Body of pancreas (tissue), 4 donors: ENCODE measurements at regions not wholly inside any gene's neighbourhood (a gene's known extent, or its start where the extent isn't known, plus 50 kb on each side); places are given as distances from the start of the nearest gene placed in this dataset.

Experiments used
- ATAC-seq: fragments of 150-250 bp; one replicate; pipeline ENCODE4 v1.9.1; 2016
- DNase-seq, 4 donors: peaks; one replicate each; pipeline ENCODE4 v3.0.0-alpha.2; 2019
- H3K27ac ChIP-seq, 4 donors: fragments of 200-600 bp; sonication (generic); 1 replicate in 3 of 4; 2 replicates in 1 of 4; pipeline versions ENCODE4 v1.5.1 to v1.6.1; 2016 to 2019; ENCODE audit warnings: mild to moderate bottlenecking in 1 of 4, mixed read lengths in 1 of 4, moderate library complexity in 1 of 4
- H3K27me3 ChIP-seq, 2 donors: fragments of 200-600 bp; sonication (generic); one replicate each; pipeline ENCODE4 v1.6.0; 2016; ENCODE audit warnings: mild to moderate bottlenecking in 1 of 2
- H3K36me3 ChIP-seq, 2 donors: fragments of 200-600 bp; sonication (generic); replicated peaks in 1 of 2; 2 replicates each; pipeline ENCODE4 v1.5.1; 2016; ENCODE audit warnings: low read depth in 2 of 2; ENCODE audit not compliant: insufficient read depth in 1 of 2
- H3K4me1 ChIP-seq: fragments of 200-600 bp; sonication (generic); one replicate; pipeline ENCODE4 v1.6.0; 2016
- H3K4me3 ChIP-seq, 2 donors: fragments of 200-600 bp; sonication (generic); 1 replicate in 1 of 2; 2 replicates in 1 of 2; pipeline ENCODE4 v1.5.1; 2016 to 2019
- H3K9me3 ChIP-seq, 3 donors: fragments of 200-600 bp; sonication (generic); 1 replicate in 2 of 3; 2 replicates in 1 of 3; pipeline ENCODE4 v1.5.1; 2016
- CTCF ChIP-seq, 7 experiments: fragments of 450-650 bp in 4 of 7; fragments of 200-600 bp in 3 of 7; sonication (generic) in 3 of 7; IDR thresholded peaks; one replicate each; pipeline ENCODE4 v1.5.1; 2016 to 2019; ENCODE audit warnings: antibody characterized with exemption in 7 of 7
- POLR2A ChIP-seq, 3 donors: fragments of 450-650 bp; IDR thresholded peaks; one replicate each; pipeline ENCODE4 v1.6.1; 2016; ENCODE audit warnings: antibody characterized with exemption in 3 of 3, mild to moderate bottlenecking in 2 of 3
- WGBS, 2 donors: methylation state at CpG; one replicate each; pipeline ENCODE4 v1.1.5; 2017; 5-methylcytosine and 5-hydroxymethylcytosine counted together
- intact Hi-C: fragments of 100-400 bp; cut with DNase I; formaldehyde crosslinking; loops from one replicate; pipeline ENCODE4 v1.15.1; 2023

GRCh38 chr1:238953448-238954010, 432.8 kb upstream of the CHRM3 start:
- no peaks in the 10 kb centered on the region for H3K27me3 ChIP-seq
- ATAC-seq, result no peak
- TF ChIP-seq POLR2A (IDR thresholded peaks at IDR 0.05), result no peak
- peak in 2 of 7 experiments; percentile 5 to 18 for TF ChIP-seq CTCF (IDR thresholded peaks at IDR 0.05)

GRCh38 chr1:238951809-238952208, 434.6 kb upstream of the CHRM3 start:
- no peaks in the 10 kb centered on the region for H3K27me3 ChIP-seq
- ATAC-seq (peak; percentile 47), DNase-seq (peak; percentile 13 to 57 (median 49))
- no peaks in the 10 kb centered on the region for H3K4me1 ChIP-seq
- no peak for TF ChIP-seq POLR2A (IDR thresholded peaks at IDR 0.05)
- peak in 6 of 7 experiments; percentile 35 to 61 (median 58) for TF ChIP-seq CTCF (IDR thresholded peaks at IDR 0.05)
- WGBS, 2 donors, result 8 to 9% methylated on average over 6 of the region's 6 CpGs
- H3K36me3 ChIP-seq, result no peaks in the 10 kb centered on the region
- no peaks in the 10 kb centered on the region for H3K9me3 ChIP-seq
- no peak overlapping the region for H3K27ac ChIP-seq
- H3K4me3 ChIP-seq, result no peak overlapping the region
- intact Hi-C loops, result no loop called here

More at GRCh38 chr1:238953448-238954010, 432.8 kb upstream of the CHRM3 start:
- Histone ChIP-seq H3K4me3 (no peak overlapping the region), H3K9me3 (no peaks in the 10 kb centered on the region), H3K27ac (no peak overlapping the region), H3K36me3 (no peaks in the 10 kb centered on the region), H3K4me1 (no peaks in the 10 kb centered on the region)
- no peak for DNase-seq
- intact Hi-C loops, result no loop called here
- WGBS, 2 donors, result 51 to 65% methylated on average over 5 of the region's 5 CpGs

- no peaks in the 10 kb centered on the region for H3K9me3 ChIP-seq
- DNase-seq, result no peak
- no peak for ATAC-seq
Observed at GRCh38 chr1:238950784-238951183, 435.6 kb upstream of the CHRM3 start.

GRCh38 chr1:238950017-238950416, 436.4 kb upstream of the CHRM3 start:
- Histone ChIP-seq H3K4me3 (no peak overlapping the region), H3K9me3 (no peaks in the 10 kb centered on the region), H3K27ac (no peak overlapping the region), H3K36me3 (no peaks in the 10 kb centered on the region), H3K27me3 (no peaks in the 10 kb centered on the region), H3K4me1 (no peaks in the 10 kb centered on the region)
- ATAC-seq (no peak), DNase-seq (no peak)
- intact Hi-C loops, result no loop called here
- TF ChIP-seq POLR2A (IDR thresholded peaks at IDR 0.05), result no peak
- no peak for TF ChIP-seq CTCF (IDR thresholded peaks at IDR 0.05)
- 97 to 100% methylated on average over 3 of the region's 3 CpGs for WGBS, 2 donors

More at GRCh38 chr1:238950784-238951183, 435.6 kb upstream of the CHRM3 start:
- intact Hi-C loops, result no loop called here
- Histone ChIP-seq H3K36me3 (no peaks in the 10 kb centered on the region), H3K4me3 (no peak overlapping the region), H3K27me3 (no peaks in the 10 kb centered on the region), H3K4me1 (no peaks in the 10 kb centered on the region), H3K27ac (no peak overlapping the region)
- TF ChIP-seq POLR2A (IDR thresholded peaks at IDR 0.05) (no peak), CTCF (IDR thresholded peaks at IDR 0.05) (no peak)
- 35 to 62% methylated on average over 4 of the region's 4 CpGs for WGBS, 2 donors

- WGBS, 2 donors, result 71 to 74% methylated on average over 1 of the region's 1 CpG
- intact Hi-C loops, result no loop called here
- Histone ChIP-seq H3K4me1 (no peaks in the 10 kb centered on the region), H3K36me3 (no peaks in the 10 kb centered on the region), H3K9me3 (no peaks in the 10 kb centered on the region), H3K4me3 (no peak overlapping the region), H3K27me3 (no peaks in the 10 kb centered on the region), H3K27ac (no peak overlapping the region)
- no peak for DNase-seq
- no peak for ATAC-seq
- TF ChIP-seq CTCF (IDR thresholded peaks at IDR 0.05), result no peak
- no peak for TF ChIP-seq POLR2A (IDR thresholded peaks at IDR 0.05)
Observed at GRCh38 chr1:238944028-238944427, 442.3 kb upstream of the CHRM3 start.
